ENCODE measurements at regions not wholly inside any gene's neighbourhood (a gene's known extent, or its start where the extent isn't known, plus 50 kb on each side); places are given as distances from the start of the nearest gene placed in this dataset.

GRCh38 chr9:117963493-117964090, 259.4 kb downstream of the TLR4 start:
- no peak for DNase-seq (ENCODE audit: low read depth, low spot score)
- H3K27ac ChIP-seq, result no peak overlapping the region
- no peak overlapping the region for H3K9ac ChIP-seq (ENCODE audit: insufficient read length)
- no peaks in the 10 kb centered on the region for H3K36me3 ChIP-seq (ENCODE audit: insufficient read depth, low read length)
- no peaks in the 10 kb centered on the region for H3K9me3 ChIP-seq (ENCODE audit: low read depth, low read length)
- no peak for TF ChIP-seq FOXP2 (optimal IDR thresholded peaks at IDR 0.05; ENCODE audit: control extremely low read depth, extremely low read length, insufficient read depth)
- no peak for TF ChIP-seq EZH2 (IDR thresholded peaks at IDR 0.05)
- no peak for TF ChIP-seq POLR2AphosphoS5 (IDR thresholded peaks at IDR 0.05; ENCODE audit: borderline replicate concordance, low read depth, low read length)
- H3K4me3 ChIP-seq, result no peak overlapping the region

GRCh38 chr9:117970276-117971050, 266.3 kb downstream of the TLR4 start:
- H3K36me3 ChIP-seq (ENCODE audit: insufficient read depth, low read length), result no peaks in the 10 kb centered on the region
- no peak for DNase-seq (ENCODE audit: low read depth, low spot score)
- TF ChIP-seq POLR2AphosphoS5 (IDR thresholded peaks at IDR 0.05; ENCODE audit: borderline replicate concordance, low read depth, low read length) (no peak), FOXP2 (optimal IDR thresholded peaks at IDR 0.05; ENCODE audit: control extremely low read depth, extremely low read length, insufficient read depth) (no peak), EZH2 (IDR thresholded peaks at IDR 0.05) (no peak)
- no peak overlapping the region for H3K27ac ChIP-seq
- no peaks in the 10 kb centered on the region for H3K9me3 ChIP-seq (ENCODE audit: low read depth, low read length)
- H3K9ac ChIP-seq (ENCODE audit: insufficient read length), result no peak overlapping the region
- no peak overlapping the region for H3K4me3 ChIP-seq

GRCh38 chr9:117974108-117974507, 269.9 kb downstream of the TLR4 start:
- no peak for DNase-seq (ENCODE audit: low read depth, low spot score)
- TF ChIP-seq FOXP2 (optimal IDR thresholded peaks at IDR 0.05; ENCODE audit: control extremely low read depth, extremely low read length, insufficient read depth) (no peak), POLR2AphosphoS5 (IDR thresholded peaks at IDR 0.05; ENCODE audit: borderline replicate concordance, low read depth, low read length) (no peak), EZH2 (IDR thresholded peaks at IDR 0.05) (no peak)
- Histone ChIP-seq H3K9me3 (ENCODE audit: low read depth, low read length) (no peaks in the 10 kb centered on the region), H3K27ac (no peak overlapping the region), H3K9ac (ENCODE audit: insufficient read length) (no peak overlapping the region), H3K36me3 (ENCODE audit: insufficient read depth, low read length) (no peaks in the 10 kb centered on the region), H3K4me3 (no peak overlapping the region)

GRCh38 chr9:117979914-117980313, 275.7 kb downstream of the TLR4 start:
- no peak overlapping the region for H3K4me3 ChIP-seq
- no peak overlapping the region for H3K9ac ChIP-seq (ENCODE audit: insufficient read length)
- no peaks in the 10 kb centered on the region for H3K36me3 ChIP-seq (ENCODE audit: insufficient read depth, low read length)
- TF ChIP-seq EZH2 (IDR thresholded peaks at IDR 0.05), result no peak
- no peak overlapping the region for H3K27ac ChIP-seq
- no peaks in the 10 kb centered on the region for H3K9me3 ChIP-seq (ENCODE audit: low read depth, low read length)
- DNase-seq (ENCODE audit: low read depth, low spot score), result no peak

- DNase-seq (ENCODE audit: low read depth, low spot score), result no peak
- H3K9ac ChIP-seq (ENCODE audit: insufficient read length), result no peak overlapping the region
- no peaks in the 10 kb centered on the region for H3K36me3 ChIP-seq (ENCODE audit: insufficient read depth, low read length)
- TF ChIP-seq FOXP2 (optimal IDR thresholded peaks at IDR 0.05; ENCODE audit: control extremely low read depth, extremely low read length, insufficient read depth), result no peak
- TF ChIP-seq EZH2 (IDR thresholded peaks at IDR 0.05), result no peak
- TF ChIP-seq POLR2AphosphoS5 (IDR thresholded peaks at IDR 0.05; ENCODE audit: borderline replicate concordance, low read depth, low read length), result no peak
- H3K9me3 ChIP-seq (ENCODE audit: low read depth, low read length), result no peaks in the 10 kb centered on the region
- no peak overlapping the region for H3K4me3 ChIP-seq
- H3K27ac ChIP-seq, result no peak overlapping the region
Observed at GRCh38 chr9:117987945-117988344, 283.7 kb downstream of the TLR4 start.

- no peak overlapping the region for H3K9ac ChIP-seq (ENCODE audit: insufficient read length)
- no peak for DNase-seq (ENCODE audit: low read depth, low spot score)
- no peaks in the 10 kb centered on the region for H3K9me3 ChIP-seq (ENCODE audit: low read depth, low read length)
- TF ChIP-seq POLR2AphosphoS5 (IDR thresholded peaks at IDR 0.05; ENCODE audit: borderline replicate concordance, low read depth, low read length), result no peak
- TF ChIP-seq EZH2 (IDR thresholded peaks at IDR 0.05), result no peak
- no peak for TF ChIP-seq FOXP2 (optimal IDR thresholded peaks at IDR 0.05; ENCODE audit: control extremely low read depth, extremely low read length, insufficient read depth)
- no peak overlapping the region for H3K27ac ChIP-seq
- H3K36me3 ChIP-seq (ENCODE audit: insufficient read depth, low read length), result no peaks in the 10 kb centered on the region
- no peak overlapping the region for H3K4me3 ChIP-seq
Observed at GRCh38 chr9:117992006-117992405, 287.8 kb downstream of the TLR4 start.

- no peak for DNase-seq (ENCODE audit: low read depth, low spot score)
- Histone ChIP-seq H3K36me3 (ENCODE audit: insufficient read depth, low read length) (no peaks in the 10 kb centered on the region), H3K9me3 (ENCODE audit: low read depth, low read length) (no peaks in the 10 kb centered on the region), H3K4me3 (no peak overlapping the region), H3K27ac (no peak overlapping the region), H3K9ac (ENCODE audit: insufficient read length) (no peak overlapping the region)
- TF ChIP-seq POLR2AphosphoS5 (IDR thresholded peaks at IDR 0.05; ENCODE audit: borderline replicate concordance, low read depth, low read length) (no peak), EZH2 (IDR thresholded peaks at IDR 0.05) (no peak), FOXP2 (optimal IDR thresholded peaks at IDR 0.05; ENCODE audit: control extremely low read depth, extremely low read length, insufficient read depth) (no peak)
Observed at GRCh38 chr9:118000581-118000980, 296.4 kb downstream of the TLR4 start.

- Histone ChIP-seq H3K9ac (ENCODE audit: insufficient read length) (no peak overlapping the region), H3K9me3 (ENCODE audit: low read depth, low read length) (no peaks in the 10 kb centered on the region), H3K36me3 (ENCODE audit: insufficient read depth, low read length) (no peaks in the 10 kb centered on the region), H3K4me3 (no peak overlapping the region), H3K27ac (no peak overlapping the region)
- no peak for TF ChIP-seq POLR2AphosphoS5 (IDR thresholded peaks at IDR 0.05; ENCODE audit: borderline replicate concordance, low read depth, low read length)
- TF ChIP-seq EZH2 (IDR thresholded peaks at IDR 0.05), result no peak
- TF ChIP-seq FOXP2 (optimal IDR thresholded peaks at IDR 0.05; ENCODE audit: control extremely low read depth, extremely low read length, insufficient read depth), result no peak
- no peak for DNase-seq (ENCODE audit: low read depth, low spot score)
Observed at GRCh38 chr9:118003240-118003639, 299.0 kb downstream of the TLR4 start.

Data from SK-N-MC (cell line).